CD4-positive, alpha-beta T cell (primary cell): ENCODE measurements at regions not wholly inside any gene's neighbourhood (a gene's known extent, or its start where the extent isn't known, plus 50 kb on each side); places are given as distances from the start of the nearest gene placed in this dataset.
A peak's percentile ranks its signal among the peaks of the same experiment; 100 is the strongest.

Experiments
- ATAC-seq: fragments of 200-7000 bp; cut with Tn5 transposase; one replicate; pipeline ENCODE4 v1.10.0; 2022; ENCODE audit warnings: mild to moderate bottlenecking; ENCODE audit not compliant: poor library complexity
- CTCF ChIA-PET: fragments of 350-600 bp; sonication (Branson Sonifier 250); formaldehyde crosslinking; loops from one replicate; lab custom pipeline; 2021; ENCODE audit warnings: antibody characterized with exemption, inconsistent platforms; lab: Charles Lee
- POLR2A ChIA-PET: fragments of 350-600 bp; sonication (Branson Sonifier 250); formaldehyde crosslinking; loops from one replicate; lab custom pipeline; 2021; ENCODE audit warnings: antibody characterized with exemption, inconsistent platforms; lab: Charles Lee
- DNase-seq, 14 experiments: peaks; one replicate each; pipeline ENCODE4 v3.0.0-alpha.2; 2013 to 2020; ENCODE audit warnings: mixed read lengths in 2 of 14
- H3K27ac ChIP-seq, 2 donors: one replicate each; pipeline versions ENCODE4 v1.5.1 to v1.7.0; 2013; ENCODE audit warnings: low read length in 2 of 2, low read depth in 1 of 2, mild to moderate bottlenecking in 1 of 2
- H3K27me3 ChIP-seq, 2 experiments: 1 replicate in 1 of 2; 2 replicates in 1 of 2; pipeline versions ENCODE4 v1.6.1 to v1.7.0; 2013; ENCODE audit warnings: low read length in 2 of 2, control low read depth in 1 of 2, mild to moderate bottlenecking in 1 of 2, moderate library complexity in 1 of 2; ENCODE audit not compliant: insufficient read depth in 2 of 2, control insufficient read depth in 1 of 2
- H3K36me3 ChIP-seq: one replicate; pipeline ENCODE4 v1.6.1; 2013; ENCODE audit warnings: low read length, control low read depth; ENCODE audit not compliant: insufficient read depth
- H3K4me1 ChIP-seq: one replicate; pipeline ENCODE4 v1.6.1; 2013; ENCODE audit warnings: low read length, control low read depth; ENCODE audit not compliant: insufficient read depth
- H3K4me3 ChIP-seq: one replicate; pipeline ENCODE4 v1.5.1; 2013; ENCODE audit warnings: mild to moderate bottlenecking, low read length, moderate library complexity
- H3K9me3 ChIP-seq, 2 experiments: 1 replicate in 1 of 2; 2 replicates in 1 of 2; pipeline versions ENCODE4 v1.6.1 to v1.7.0; 2013; ENCODE audit warnings: low read length in 2 of 2, mild to moderate bottlenecking in 2 of 2, control low read depth in 1 of 2, moderate library complexity in 1 of 2; ENCODE audit not compliant: control insufficient read depth in 1 of 2, insufficient read depth in 1 of 2
- H3K27ac Mint-ChIP-seq: one replicate; pipeline ENCODE4 v1.8.0; 2020; ENCODE audit warnings: mixed read lengths
- H3K27me3 Mint-ChIP-seq: one replicate; pipeline ENCODE4 v1.8.0; 2021; ENCODE audit warnings: mixed read lengths
- H3K36me3 Mint-ChIP-seq: one replicate; pipeline ENCODE4 v1.8.0; 2021; ENCODE audit warnings: low read depth, mixed read lengths
- H3K4me1 Mint-ChIP-seq: one replicate; pipeline ENCODE4 v1.8.0; 2021; ENCODE audit warnings: low read depth, mixed read lengths
- H3K4me3 Mint-ChIP-seq: one replicate; pipeline ENCODE4 v1.8.0; 2020; ENCODE audit warnings: mild to moderate bottlenecking, mixed read lengths
- H3K9me3 Mint-ChIP-seq: one replicate; pipeline ENCODE4 v1.8.0; 2020; ENCODE audit warnings: mixed read lengths
- CTCF ChIP-seq: fragments of 200-600 bp; IDR thresholded peaks from one replicate; pipeline ENCODE4 v1.8.0; 2022; ENCODE audit warnings: antibody characterized with exemption, mild to moderate bottlenecking
- intact Hi-C, 2 experiments: fragments of 100-400 bp; cut with DNase I in 1 of 2; cut with micrococcal nuclease in 1 of 2; formaldehyde crosslinking; loops; one replicate each; pipeline versions ENCODE4 v1.15.1 to v1.9.0; 2023 to 2025; cut with DNase I, micrococcal nuclease

GRCh38 chr6:41427642-41428335, 92.4 kb downstream of the NCR2 start:
- TF ChIP-seq CTCF = no peak
- Mint-ChIP-seq H3K4me1 (peaks cover 8% of the 10 kb centered on the region), H3K36me3 (no peaks in the 10 kb centered on the region), H3K4me3 (no peak overlapping the region), H3K9me3 (no peaks in the 10 kb centered on the region), H3K27me3 (peaks cover 38% of the 10 kb centered on the region), H3K27ac (no peak overlapping the region)
- H3K27ac ChIP-seq = no peak overlapping the region
- intact Hi-C loops = no loop called here
- H3K36me3 ChIP-seq = no peaks in the 10 kb centered on the region
- H3K4me3 ChIP-seq = peak overlapping the region; percentile 38
- POLR2A ChIA-PET = no interaction called here
- peaks cover 0 to 12% of the 10 kb centered on the region in 2 experiments for H3K9me3 ChIP-seq
- peaks cover 39% of the 10 kb centered on the region for H3K4me1 ChIP-seq
- CTCF ChIA-PET = no interaction called here
- DNase-seq (peak in 3 of 14 experiments; percentile 23 to 55 (median 54)), ATAC-seq (peak; percentile 34)
- peaks cover 25 to 46% of the 10 kb centered on the region in 2 experiments for H3K27me3 ChIP-seq

- no peak overlapping the region for H3K27ac Mint-ChIP-seq
- POLR2A ChIA-PET = no interaction called here
Measured at GRCh38 chr6:41428336-41428995, 93.1 kb downstream of the NCR2 start.

GRCh38 chr6:41428996-41429421, 93.6 kb downstream of the NCR2 start:
- Mint-ChIP-seq H3K9me3 (no peaks in the 10 kb centered on the region), H3K27me3 (peaks cover 36% of the 10 kb centered on the region), H3K36me3 (no peaks in the 10 kb centered on the region), H3K27ac (no peak overlapping the region), H3K4me3 (peak overlapping the region; percentile 52), H3K4me1 (peaks cover 8% of the 10 kb centered on the region)
- CTCF ChIA-PET = interaction anchor here (0.5 kb wide), 1 partner anchor 249 kb away, joined by 3 read pairs; no protein-coding TSS in a partner anchor
- no peak overlapping the region for H3K4me3 ChIP-seq
- POLR2A ChIA-PET = no interaction called here
- H3K27ac ChIP-seq = no peak overlapping the region
- peaks cover 0 to 12% of the 10 kb centered on the region in 2 experiments for H3K9me3 ChIP-seq
- no peak for TF ChIP-seq CTCF
- intact Hi-C loops = no loop called here
- no peaks in the 10 kb centered on the region for H3K36me3 ChIP-seq
- peaks cover 25 to 44% of the 10 kb centered on the region in 2 experiments for H3K27me3 ChIP-seq
- ATAC-seq (no peak), DNase-seq (peak in 1 of 14 experiments; percentile 10)
- peaks cover 39% of the 10 kb centered on the region for H3K4me1 ChIP-seq

More at GRCh38 chr6:41428336-41428995, 93.1 kb downstream of the NCR2 start:
- H3K27me3 Mint-ChIP-seq = peaks cover 36% of the 10 kb centered on the region
- ATAC-seq (no peak), DNase-seq (no peak)
- no peak for TF ChIP-seq CTCF
- peaks cover 8% of the 10 kb centered on the region for H3K4me1 Mint-ChIP-seq
- Histone ChIP-seq H3K27ac (no peak overlapping the region), H3K4me3 (no peak overlapping the region), H3K27me3 (peaks cover 25 to 44% of the 10 kb centered on the region in 2 experiments), H3K4me1 (peaks cover 39% of the 10 kb centered on the region), H3K9me3 (peaks cover 0 to 12% of the 10 kb centered on the region in 2 experiments), H3K36me3 (no peaks in the 10 kb centered on the region)
- no peaks in the 10 kb centered on the region for H3K36me3 Mint-ChIP-seq
- peak overlapping the region; percentile 57 for H3K4me3 Mint-ChIP-seq
- intact Hi-C loops = no loop called here
- CTCF ChIA-PET = interaction anchor here (0.5 kb wide), 1 partner anchor 248 kb away, joined by 3 read pairs; no protein-coding TSS in a partner anchor
- H3K9me3 Mint-ChIP-seq = no peaks in the 10 kb centered on the region
